ENCODE measurements at regions not wholly inside any gene's neighbourhood (a gene's known extent, or its start where the extent isn't known, plus 50 kb on each side); places are given as distances from the start of the nearest gene placed in this dataset.

GRCh38 chr5:112068593-112068992, 311.6 kb upstream of the NREP start:
- no peak for DNase-seq (ENCODE audit: low read depth)
- no peak overlapping the region for H3K4me3 ChIP-seq (ENCODE audit: low read depth, low read length)
- TF ChIP-seq MYC (IDR thresholded peaks at IDR 0.05; ENCODE audit: low read depth, low read length) (no peak), CTCF (IDR thresholded peaks at IDR 0.05; ENCODE audit: low read depth, low read length) (no peak), MAX (IDR thresholded peaks at IDR 0.05; ENCODE audit: low read depth, low read length) (no peak), POLR2A (IDR thresholded peaks at IDR 0.05; ENCODE audit: extremely low read depth, insufficient read length) (no peak)

GRCh38 chr5:112065781-112066180, 308.8 kb upstream of the NREP start:
- H3K4me3 ChIP-seq (ENCODE audit: low read depth, low read length): no peak overlapping the region
- DNase-seq (ENCODE audit: low read depth): no peak
- TF ChIP-seq POLR2A (IDR thresholded peaks at IDR 0.05; ENCODE audit: extremely low read depth, insufficient read length) (no peak), MYC (IDR thresholded peaks at IDR 0.05; ENCODE audit: low read depth, low read length) (no peak), CTCF (IDR thresholded peaks at IDR 0.05; ENCODE audit: low read depth, low read length) (no peak), MAX (IDR thresholded peaks at IDR 0.05; ENCODE audit: low read depth, low read length) (no peak)

GRCh38 chr5:112064956-112065355, 308.0 kb upstream of the NREP start:
- no peak for TF ChIP-seq POLR2A (IDR thresholded peaks at IDR 0.05; ENCODE audit: extremely low read depth, insufficient read length)
- TF ChIP-seq MAX (IDR thresholded peaks at IDR 0.05; ENCODE audit: low read depth, low read length): no peak
- no peak for TF ChIP-seq MYC (IDR thresholded peaks at IDR 0.05; ENCODE audit: low read depth, low read length)
- TF ChIP-seq CTCF (IDR thresholded peaks at IDR 0.05; ENCODE audit: low read depth, low read length): no peak
- no peak for DNase-seq (ENCODE audit: low read depth)
- H3K4me3 ChIP-seq (ENCODE audit: low read depth, low read length): no peak overlapping the region

- no peak overlapping the region for H3K4me3 ChIP-seq (ENCODE audit: low read depth, low read length)
- TF ChIP-seq POLR2A (IDR thresholded peaks at IDR 0.05; ENCODE audit: extremely low read depth, insufficient read length): no peak
- TF ChIP-seq CTCF (IDR thresholded peaks at IDR 0.05; ENCODE audit: low read depth, low read length): no peak
- no peak for TF ChIP-seq MYC (IDR thresholded peaks at IDR 0.05; ENCODE audit: low read depth, low read length)
- no peak for TF ChIP-seq MAX (IDR thresholded peaks at IDR 0.05; ENCODE audit: low read depth, low read length)
- DNase-seq (ENCODE audit: low read depth): no peak
Measured at GRCh38 chr5:112064271-112064701, 307.3 kb upstream of the NREP start.

GRCh38 chr5:112063856-112064255, 306.9 kb upstream of the NREP start:
- TF ChIP-seq MYC (IDR thresholded peaks at IDR 0.05; ENCODE audit: low read depth, low read length) (no peak), POLR2A (IDR thresholded peaks at IDR 0.05; ENCODE audit: extremely low read depth, insufficient read length) (no peak), CTCF (IDR thresholded peaks at IDR 0.05; ENCODE audit: low read depth, low read length) (no peak), MAX (IDR thresholded peaks at IDR 0.05; ENCODE audit: low read depth, low read length) (no peak)
- H3K4me3 ChIP-seq (ENCODE audit: low read depth, low read length): no peak overlapping the region
- DNase-seq (ENCODE audit: low read depth): no peak

GRCh38 chr5:112063191-112063590, 306.2 kb upstream of the NREP start:
- no peak for DNase-seq (ENCODE audit: low read depth)
- no peak overlapping the region for H3K4me3 ChIP-seq (ENCODE audit: low read depth, low read length)
- no peak for TF ChIP-seq CTCF (IDR thresholded peaks at IDR 0.05; ENCODE audit: low read depth, low read length)
- TF ChIP-seq MYC (IDR thresholded peaks at IDR 0.05; ENCODE audit: low read depth, low read length): no peak
- TF ChIP-seq POLR2A (IDR thresholded peaks at IDR 0.05; ENCODE audit: extremely low read depth, insufficient read length): no peak
